ENCODE measurements at regions not wholly inside any gene's neighbourhood (a gene's known extent, or its start where the extent isn't known, plus 50 kb on each side); places are given as distances from the start of the nearest gene placed in this dataset.

GRCh38 chrX:8034058-8034457 lies 106.8 kb upstream of the PNPLA4 start:
- H3K27me3 ChIP-seq, result no peaks in the 10 kb centered on the region
- H3K9me3 ChIP-seq, result no peaks in the 10 kb centered on the region
- TF ChIP-seq POLR2AphosphoS5 (IDR thresholded peaks at IDR 0.05), result no peak
- H3K27ac ChIP-seq, result no peak overlapping the region
- H3K36me3 ChIP-seq, result no peaks in the 10 kb centered on the region
- intact Hi-C loops (cut with DNase I; ENCODE audit: low total_unique reads), result no loop called here
- H3K4me1 ChIP-seq, result no peaks in the 10 kb centered on the region
- no peak for DNase-seq (ENCODE audit: low spot score in 2 of 2)
- H3K4me3 ChIP-seq, result no peak overlapping the region

- H3K27ac ChIP-seq, result no peak overlapping the region
- no peaks in the 10 kb centered on the region for H3K4me1 ChIP-seq
- DNase-seq (ENCODE audit: low spot score in 2 of 2), result no peak
- no peaks in the 10 kb centered on the region for H3K36me3 ChIP-seq
- TF ChIP-seq POLR2A (IDR thresholded peaks at IDR 0.05), result no peak
- no peak for TF ChIP-seq POLR2AphosphoS5 (IDR thresholded peaks at IDR 0.05)
- no peak for TF ChIP-seq CTCF (IDR thresholded peaks at IDR 0.05)
- H3K27me3 ChIP-seq, result no peaks in the 10 kb centered on the region
- intact Hi-C loops (cut with DNase I; ENCODE audit: low total_unique reads), result no loop called here
- H3K4me3 ChIP-seq, result no peak overlapping the region
- no peaks in the 10 kb centered on the region for H3K9me3 ChIP-seq
Observed at GRCh38 chrX:8033175-8033574, 106.0 kb upstream of the PNPLA4 start.

- TF ChIP-seq CTCF (IDR thresholded peaks at IDR 0.05), result no peak
- TF ChIP-seq POLR2A (IDR thresholded peaks at IDR 0.05), result no peak
- no peak for TF ChIP-seq POLR2AphosphoS5 (IDR thresholded peaks at IDR 0.05)
- intact Hi-C loops (cut with DNase I; ENCODE audit: low total_unique reads), result no loop called here
- no peaks in the 10 kb centered on the region for H3K27me3 ChIP-seq
Observed at GRCh38 chrX:8030361-8030760, 103.1 kb upstream of the PNPLA4 start.

GRCh38 chrX:8027827-8028226 lies 100.6 kb upstream of the PNPLA4 start:
- Histone ChIP-seq H3K4me1 (no peaks in the 10 kb centered on the region), H3K9me3 (no peaks in the 10 kb centered on the region), H3K27ac (no peak overlapping the region), H3K4me3 (no peak overlapping the region), H3K27me3 (no peaks in the 10 kb centered on the region), H3K36me3 (no peaks in the 10 kb centered on the region)
- TF ChIP-seq CTCF (IDR thresholded peaks at IDR 0.05) (no peak), POLR2AphosphoS5 (IDR thresholded peaks at IDR 0.05) (no peak), POLR2A (IDR thresholded peaks at IDR 0.05) (no peak)
- no peak for DNase-seq (ENCODE audit: low spot score in 2 of 2)
- intact Hi-C loops (cut with DNase I; ENCODE audit: low total_unique reads), result no loop called here

More at GRCh38 chrX:8030361-8030760, 103.1 kb upstream of the PNPLA4 start:
- Histone ChIP-seq H3K36me3 (no peaks in the 10 kb centered on the region), H3K4me1 (no peaks in the 10 kb centered on the region), H3K4me3 (no peak overlapping the region), H3K9me3 (no peaks in the 10 kb centered on the region), H3K27ac (no peak overlapping the region)
- DNase-seq (ENCODE audit: low spot score in 2 of 2), result no peak

GRCh38 chrX:8025705-8026104 lies 98.5 kb upstream of the PNPLA4 start:
- no peaks in the 10 kb centered on the region for H3K4me1 ChIP-seq
- H3K4me3 ChIP-seq, result no peak overlapping the region
- H3K27ac ChIP-seq, result no peak overlapping the region
- DNase-seq (ENCODE audit: low spot score in 2 of 2), result no peak
- no peaks in the 10 kb centered on the region for H3K36me3 ChIP-seq
- TF ChIP-seq POLR2A (IDR thresholded peaks at IDR 0.05), result no peak
- no peak for TF ChIP-seq CTCF (IDR thresholded peaks at IDR 0.05)
- no peak for TF ChIP-seq POLR2AphosphoS5 (IDR thresholded peaks at IDR 0.05)
- H3K9me3 ChIP-seq, result no peaks in the 10 kb centered on the region
- intact Hi-C loops (cut with DNase I; ENCODE audit: low total_unique reads), result no loop called here
- no peaks in the 10 kb centered on the region for H3K27me3 ChIP-seq

GRCh38 chrX:8018934-8019333 lies 91.7 kb upstream of the PNPLA4 start:
- Histone ChIP-seq H3K4me1 (no peaks in the 10 kb centered on the region), H3K9me3 (no peaks in the 10 kb centered on the region), H3K4me3 (no peak overlapping the region), H3K27me3 (peaks cover 0 to 8% of the 10 kb centered on the region in 2 donors), H3K27ac (no peak overlapping the region), H3K36me3 (no peaks in the 10 kb centered on the region)
- intact Hi-C loops (cut with DNase I; ENCODE audit: low total_unique reads), result no loop called here
- TF ChIP-seq POLR2AphosphoS5 (IDR thresholded peaks at IDR 0.05), result no peak
- TF ChIP-seq CTCF (IDR thresholded peaks at IDR 0.05), result no peak
- no peak for TF ChIP-seq POLR2A (IDR thresholded peaks at IDR 0.05)
- no peak for DNase-seq (ENCODE audit: low spot score in 2 of 2)

Measured in breast epithelium (tissue), 4 donors.